GM12891 (cell line): ENCODE measurements at regions not wholly inside any gene's neighbourhood (a gene's known extent, or its start where the extent isn't known, plus 50 kb on each side); places are given as distances from the start of the nearest gene placed in this dataset.

Experiments used
- POLR2A ChIP-seq: IDR thresholded peaks from 2 replicates; pipeline ENCODE4 v1.6.1; 2011; ENCODE audit warnings: low read depth, low read length, control low read depth
- POLR2AphosphoS5 ChIP-seq: IDR thresholded peaks from 2 replicates; pipeline ENCODE4 v1.6.1; 2011; ENCODE audit warnings: low read depth, low read length, control low read depth
- SPI1 ChIP-seq: IDR thresholded peaks from 2 replicates; pipeline ENCODE4 v1.6.1; 2011; ENCODE audit warnings: low read depth, low read length, control low read depth
- TAF1 ChIP-seq: IDR thresholded peaks from 2 replicates; pipeline ENCODE4 v1.6.1; 2011; ENCODE audit warnings: low read depth, low read length, control low read depth

DNA sequence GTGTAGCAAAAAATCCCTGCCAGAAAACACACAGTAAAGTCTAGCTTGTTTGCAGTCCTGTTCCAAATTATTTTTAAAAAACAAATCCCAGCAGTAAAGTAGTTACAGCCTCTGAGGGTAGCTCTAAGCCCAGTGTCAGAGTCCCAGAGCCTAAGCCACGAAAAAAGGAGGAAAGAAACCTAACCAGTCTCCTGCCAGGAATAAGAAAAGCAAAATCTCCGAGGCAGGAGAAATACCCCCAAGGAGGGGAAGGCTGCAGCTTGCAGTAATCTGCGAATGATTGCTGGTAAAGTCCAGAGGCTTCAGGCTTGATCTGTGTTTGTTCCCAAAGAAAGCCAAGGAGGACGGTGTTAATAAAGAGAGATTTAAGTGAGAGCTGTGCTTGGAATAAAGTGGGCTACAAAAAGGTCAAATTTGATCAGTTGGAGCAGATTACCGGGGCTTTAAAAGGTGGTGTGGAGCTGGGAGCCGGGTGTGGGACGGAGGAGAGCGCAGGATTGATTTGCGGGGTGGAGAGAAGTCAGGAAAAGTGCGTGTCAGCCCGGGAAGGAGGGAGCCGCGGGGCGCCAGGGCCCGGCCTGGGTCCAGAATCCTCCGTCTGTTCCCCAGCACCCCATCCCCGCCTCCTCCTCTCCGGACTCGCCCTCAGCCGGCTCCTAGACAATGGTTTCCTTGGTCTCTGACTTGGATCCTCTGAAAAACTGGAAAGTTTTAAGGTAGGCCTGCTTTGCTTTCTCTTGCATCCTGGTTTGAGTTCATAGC lies 219.4 kb upstream of the CELF2 start:
- TF ChIP-seq POLR2AphosphoS5 = no peak
- no peak for TF ChIP-seq POLR2A
- TF ChIP-seq SPI1 = no peak
- TF ChIP-seq TAF1 = no peak
